Retinal pigment epithelial cell (primary cell): ENCODE measurements at regions not wholly inside any gene's neighbourhood (a gene's known extent, or its start where the extent isn't known, plus 50 kb on each side); places are given as distances from the start of the nearest gene placed in this dataset.

ENCODE experiments used
- DNase-seq: peaks from one replicate; pipeline ENCODE4 v3.0.0-alpha.2; 2010; ENCODE audit warnings: low read depth
- H3K4me3 ChIP-seq: 2 replicates; pipeline ENCODE4 v1.5.1; 2011; ENCODE audit warnings: mild to moderate bottlenecking, low read length, control low read depth, moderate library complexity
- TF ChIP-seq, protein P1 (sequence below): conservative IDR thresholded peaks from 2 replicates; pipeline ENCODE4 v1.5.1; 2011; ENCODE audit warnings: low read depth, low read length, control low read depth, inconsistent platforms

DNA sequence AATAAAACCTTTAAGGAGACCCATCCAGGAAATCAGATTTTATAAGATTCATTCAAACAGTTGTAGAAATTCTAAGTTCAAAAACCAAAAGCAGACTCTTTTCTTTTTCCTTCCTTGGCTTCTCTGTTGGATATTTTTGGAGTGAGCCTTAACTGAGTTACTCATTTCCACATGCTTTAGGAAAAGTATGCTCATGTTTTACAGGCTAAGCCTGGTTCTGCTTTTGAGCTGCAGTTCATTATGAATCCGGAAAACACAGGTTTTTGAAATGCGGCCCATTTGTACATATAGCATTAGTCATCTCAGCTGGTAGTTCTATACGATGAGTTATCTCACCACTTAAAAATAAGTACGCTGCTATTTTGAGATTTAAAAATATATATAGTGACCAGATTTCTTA, 156.6 kb upstream of the DMRT1 start:
- TF ChIP-seq, protein P1, sequence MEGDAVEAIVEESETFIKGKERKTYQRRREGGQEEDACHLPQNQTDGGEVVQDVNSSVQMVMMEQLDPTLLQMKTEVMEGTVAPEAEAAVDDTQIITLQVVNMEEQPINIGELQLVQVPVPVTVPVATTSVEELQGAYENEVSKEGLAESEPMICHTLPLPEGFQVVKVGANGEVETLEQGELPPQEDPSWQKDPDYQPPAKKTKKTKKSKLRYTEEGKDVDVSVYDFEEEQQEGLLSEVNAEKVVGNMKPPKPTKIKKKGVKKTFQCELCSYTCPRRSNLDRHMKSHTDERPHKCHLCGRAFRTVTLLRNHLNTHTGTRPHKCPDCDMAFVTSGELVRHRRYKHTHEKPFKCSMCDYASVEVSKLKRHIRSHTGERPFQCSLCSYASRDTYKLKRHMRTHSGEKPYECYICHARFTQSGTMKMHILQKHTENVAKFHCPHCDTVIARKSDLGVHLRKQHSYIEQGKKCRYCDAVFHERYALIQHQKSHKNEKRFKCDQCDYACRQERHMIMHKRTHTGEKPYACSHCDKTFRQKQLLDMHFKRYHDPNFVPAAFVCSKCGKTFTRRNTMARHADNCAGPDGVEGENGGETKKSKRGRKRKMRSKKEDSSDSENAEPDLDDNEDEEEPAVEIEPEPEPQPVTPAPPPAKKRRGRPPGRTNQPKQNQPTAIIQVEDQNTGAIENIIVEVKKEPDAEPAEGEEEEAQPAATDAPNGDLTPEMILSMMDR = no peak
- peak overlapping the region; percentile 23 for H3K4me3 ChIP-seq
- no peak for DNase-seq

DNA sequence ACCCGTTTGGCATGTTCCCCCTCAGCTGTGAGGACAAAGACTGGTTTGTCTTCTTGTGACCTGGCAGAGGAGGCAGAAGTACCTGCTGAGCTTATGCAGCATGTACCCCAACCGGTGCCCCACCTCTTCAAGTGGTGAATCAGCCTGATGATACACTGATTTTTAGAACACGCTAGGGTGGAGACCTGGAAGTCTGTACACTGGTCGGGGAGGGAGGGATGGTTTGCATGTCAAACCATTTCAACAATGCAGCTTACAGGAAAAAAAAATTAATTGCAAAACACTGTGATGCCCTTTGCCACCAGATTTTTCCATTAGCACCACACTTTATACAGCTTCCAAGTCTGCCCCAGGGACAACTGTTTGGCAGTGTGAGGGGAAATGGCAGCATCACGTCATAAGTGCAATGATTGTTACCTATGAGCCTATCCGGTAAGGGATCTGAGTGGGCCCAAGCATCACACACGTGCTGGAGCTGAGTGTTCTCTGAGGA, 155.1 kb upstream of the DMRT1 start:
- TF ChIP-seq, protein P1 = no peak
- no peak for DNase-seq
- no peak overlapping the region for H3K4me3 ChIP-seq

- TF ChIP-seq, protein P1 = no peak
- no peak for DNase-seq
- no peak overlapping the region for H3K4me3 ChIP-seq
Measured at GRCh38 chr9:687034-687785, 154.3 kb upstream of the DMRT1 start.

DNA sequence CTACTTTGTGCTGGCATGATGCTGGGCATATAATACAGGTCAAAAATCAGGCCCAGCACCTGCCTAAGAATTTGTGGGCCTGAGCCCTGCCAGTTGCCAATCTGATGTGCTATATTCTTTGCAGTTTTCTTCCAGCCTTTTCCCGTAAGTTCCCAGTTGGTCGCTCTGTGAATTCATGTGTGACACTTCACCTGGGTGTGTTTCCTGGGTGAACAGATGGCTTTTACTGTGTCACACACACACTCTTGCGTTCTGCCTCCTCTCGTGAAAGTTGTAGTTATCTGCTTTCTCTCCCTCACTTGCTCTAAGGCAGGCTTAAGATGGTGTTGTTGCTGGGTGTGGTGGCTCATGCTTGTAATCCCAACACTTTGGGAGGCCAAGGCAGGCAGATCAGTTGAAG, 153.5 kb upstream of the DMRT1 start:
- DNase-seq = no peak
- TF ChIP-seq, protein P1 = no peak
- H3K4me3 ChIP-seq = no peak overlapping the region

GRCh38 chr9:690517-691111, 150.9 kb upstream of the DMRT1 start:
- DNase-seq = no peak
- TF ChIP-seq, protein P1 = no peak
- H3K4me3 ChIP-seq = no peak overlapping the region

DNA sequence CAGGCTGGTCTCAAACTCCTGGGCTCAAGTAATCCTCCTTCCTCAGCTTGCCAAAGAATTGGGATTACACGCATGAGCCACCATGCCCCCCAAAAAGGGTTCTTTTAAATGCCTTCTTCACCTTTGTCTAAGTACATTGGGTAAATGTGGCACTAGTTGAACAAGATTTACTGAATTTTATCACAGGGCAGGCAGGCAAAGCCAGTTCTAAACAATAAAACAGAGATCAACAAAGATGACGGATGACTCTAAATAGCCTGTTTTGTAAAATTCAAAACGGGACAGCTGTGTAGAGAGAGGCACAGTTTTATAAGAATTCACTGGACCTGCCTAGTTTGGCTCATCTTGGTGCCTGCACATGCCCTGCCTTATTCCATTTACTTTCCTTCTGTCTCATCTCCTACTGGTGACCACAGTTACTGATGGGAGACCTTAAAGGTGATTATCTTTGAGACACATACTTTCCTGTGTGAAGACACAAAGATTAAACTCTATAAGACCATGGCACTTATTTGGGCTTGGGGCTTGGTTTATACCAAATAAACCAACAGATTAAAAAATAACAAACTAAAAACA, 149.6 kb upstream of the DMRT1 start:
- no peak overlapping the region for H3K4me3 ChIP-seq
- DNase-seq = no peak
- TF ChIP-seq, protein P1 = no peak
